GM12878 (cell line): ENCODE measurements at regions not wholly inside any gene's neighbourhood (a gene's known extent, or its start where the extent isn't known, plus 50 kb on each side); places are given as distances from the start of the nearest gene placed in this dataset.
A peak's percentile ranks its signal among the peaks of the same experiment; 100 is the strongest.

Experiments
- BMI1 ChIP-seq: fragments of 450-650 bp; IDR thresholded peaks from 2 replicates; pipeline ENCODE4 v1.6.1; 2016; ENCODE audit warnings: mild to moderate bottlenecking, moderate library complexity, borderline replicate concordance
- BRCA1 ChIP-seq: IDR thresholded peaks from 2 replicates; pipeline ENCODE4 v1.6.1; 2011; ENCODE audit warnings: low read depth, low read length, improper control_type of control experiment
- CHD4 ChIP-seq: fragments of 200-600 bp; sonication (generic); IDR thresholded peaks from 2 replicates; pipeline ENCODE4 v1.6.1; 2016; ENCODE audit warnings: mild to moderate bottlenecking
- EED ChIP-seq: sonication (generic); IDR thresholded peaks from 2 replicates; pipeline ENCODE4 v1.6.1; 2016; ENCODE audit warnings: antibody characterized with exemption, low read depth
- EGR1 ChIP-seq, 2 experiments: IDR thresholded peaks; 1 replicate in 1 of 2; 2 replicates in 1 of 2; pipeline ENCODE4 v1.6.1; 2011 to 2012; ENCODE audit warnings: low read depth in 2 of 2, low read length in 2 of 2, borderline replicate concordance in 1 of 2, mild to moderate bottlenecking in 1 of 2, moderate library complexity in 1 of 2
- EZH2 ChIP-seq: IDR thresholded peaks from 2 replicates; pipeline ENCODE4 v1.6.1; 2012; ENCODE audit warnings: low read depth, mild to moderate bottlenecking, control low read depth, inconsistent platforms, low read length, borderline replicate concordance; ENCODE audit not compliant: control insufficient read depth
- MEF2A ChIP-seq: IDR thresholded peaks from 2 replicates; pipeline ENCODE4 v1.6.1; 2011; ENCODE audit warnings: low read depth, mild to moderate bottlenecking, low read length, moderate library complexity; ENCODE audit not compliant: insufficient read depth
- NFXL1 ChIP-seq: fragments of 450-650 bp; IDR thresholded peaks from 2 replicates; pipeline ENCODE4 v1.6.1; 2017; ENCODE audit warnings: antibody characterized with exemption, mild to moderate bottlenecking, borderline replicate concordance
- REST ChIP-seq: IDR thresholded peaks from 2 replicates; pipeline ENCODE4 v1.6.1; 2012; ENCODE audit warnings: mild to moderate bottlenecking, low read depth, low read length
- SMAD1 ChIP-seq: fragments of 450-650 bp; IDR thresholded peaks from 2 replicates; pipeline ENCODE4 v1.6.1; 2018; ENCODE audit warnings: mild to moderate bottlenecking, low read depth; ENCODE audit not compliant: partially characterized antibody
- SMAD5 ChIP-seq: IDR thresholded peaks from 2 replicates; pipeline ENCODE4 v1.6.1; 2016; ENCODE audit warnings: antibody characterized with exemption, low read depth
- SMARCA5 ChIP-seq: fragments of 450-650 bp; IDR thresholded peaks from 2 replicates; pipeline ENCODE4 v1.6.1; 2017; ENCODE audit warnings: mild to moderate bottlenecking
- STAT1 ChIP-seq: fragments of 450-650 bp; conservative IDR thresholded peaks from 2 replicates; pipeline ENCODE4 v1.6.1; 2014; ENCODE audit warnings: antibody characterized with exemption, mild to moderate bottlenecking
- TAF1 ChIP-seq: IDR thresholded peaks from 2 replicates; pipeline ENCODE4 v1.6.1; 2011; ENCODE audit warnings: mild to moderate bottlenecking, low read depth, low read length, borderline replicate concordance
- ZBTB11 ChIP-seq: fragments of 450-650 bp; formaldehyde crosslinking; IDR thresholded peaks from 2 replicates; pipeline ENCODE4 v1.5.0; 2022; ENCODE audit warnings: mild to moderate bottlenecking, missing genetic modification characterization
- ZBTB40 ChIP-seq: fragments of 450-650 bp; IDR thresholded peaks from 2 replicates; pipeline ENCODE4 v1.6.1; 2016; ENCODE audit warnings: mild to moderate bottlenecking, moderate library complexity, borderline replicate concordance
- ZNF384 ChIP-seq: IDR thresholded peaks from 2 replicates; pipeline ENCODE4 v1.6.1; 2012; ENCODE audit warnings: low read depth, mild to moderate bottlenecking, low read length, improper control_type of control experiment, borderline replicate concordance
- ZSCAN29 ChIP-seq: fragments of 450-650 bp; IDR thresholded peaks from 2 replicates; pipeline ENCODE4 v1.6.1; 2017; ENCODE audit warnings: mild to moderate bottlenecking, moderate library complexity

- TF ChIP-seq SMAD5: no peak
- no peak for TF ChIP-seq ZBTB11 (CRISPR knock-in tag)
- TF ChIP-seq EGR1 (IDR thresholded peaks at IDR 0.05; ENCODE audit: borderline replicate concordance in 1 of 2, low read depth in 2 of 2, low read length in 2 of 2): no peak
- peak; percentile 22; the same call in 1 of the 2 replicates for TF ChIP-seq EED
- no peak for TF ChIP-seq ZBTB40
- TF ChIP-seq ZSCAN29: no peak
- TF ChIP-seq REST: no peak
- no peak for TF ChIP-seq STAT1
- no peak for TF ChIP-seq SMARCA5
- 0 out of 2 replicates have a peak, but pooled peaks have one; percentile 15 for TF ChIP-seq TAF1
- TF ChIP-seq BRCA1: no peak
- TF ChIP-seq BMI1: no peak
- no peak for TF ChIP-seq EZH2
- no peak for TF ChIP-seq CHD4
- TF ChIP-seq MEF2A: peak; percentile 87
- TF ChIP-seq SMAD1: no peak
- no peak for TF ChIP-seq NFXL1
- TF ChIP-seq ZNF384: no peak
Observed at GRCh38 chr4:138562544-138562991, 320.4 kb upstream of the SLC7A11 start (continued).
